Upper lobe of left lung (tissue), 4 donors: ENCODE measurements at regions not wholly inside any gene's neighbourhood (a gene's known extent, or its start where the extent isn't known, plus 50 kb on each side); places are given as distances from the start of the nearest gene placed in this dataset.

ENCODE experiments used
- CTCF ChIP-seq, 6 experiments: fragments of 450-650 bp in 4 of 6; fragments of 200-600 bp in 2 of 6; sonication (generic) in 2 of 6; IDR thresholded peaks; one replicate each; pipeline ENCODE4 v1.5.1; 2016 to 2019; ENCODE audit warnings: antibody characterized with exemption in 6 of 6
- EP300 ChIP-seq, 4 donors: sonication (generic); formaldehyde crosslinking; IDR thresholded peaks; one replicate each; pipeline ENCODE4 v1.5.1; 2017; ENCODE audit warnings: antibody characterized with exemption in 4 of 4, control low read depth in 2 of 4
- POLR2A ChIP-seq, 4 donors: fragments of 450-650 bp; IDR thresholded peaks; one replicate each; pipeline ENCODE4 v1.5.1; 2016 to 2017; ENCODE audit warnings: antibody characterized with exemption in 4 of 4, mild to moderate bottlenecking in 2 of 4
- POLR2AphosphoS5 ChIP-seq, 2 donors: sonication (generic); formaldehyde crosslinking; IDR thresholded peaks; one replicate each; pipeline ENCODE4 v1.5.1; 2017; ENCODE audit warnings: antibody characterized with exemption in 2 of 2

GRCh38 chr10:47189802-47190201, 110.2 kb upstream of the GDF10 start:
- TF ChIP-seq POLR2A (IDR thresholded peaks at IDR 0.05) (no peak), CTCF (IDR thresholded peaks at IDR 0.05) (no peak), POLR2AphosphoS5 (IDR thresholded peaks at IDR 0.05) (no peak), EP300 (IDR thresholded peaks at IDR 0.05) (no peak)
